ENCODE measurements at regions not wholly inside any gene's neighbourhood (a gene's known extent, or its start where the extent isn't known, plus 50 kb on each side); places are given as distances from the start of the nearest gene placed in this dataset.

- no peak for TF ChIP-seq CTCF (IDR thresholded peaks at IDR 0.05)
- Histone ChIP-seq H3K4me1 (ENCODE audit: low read depth) (no peaks in the 10 kb centered on the region), H3K4me3 (no peak overlapping the region), H3K36me3 (ENCODE audit: low read depth) (no peaks in the 10 kb centered on the region), H3K9me3 (peaks cover 7% of the 10 kb centered on the region)
- intact Hi-C loops (cut with DNase I, micrococcal nuclease): no loop called here
- DNase-seq (no peak), ATAC-seq (no peak)
Observed at GRCh38 chr12:38099686-38100085, 216.9 kb upstream of the ALG10B start.

GRCh38 chr12:38101753-38102152 is 214.8 kb upstream of the ALG10B start:
- intact Hi-C loops (cut with DNase I, micrococcal nuclease): no loop called here
- H3K36me3 ChIP-seq (ENCODE audit: low read depth): no peaks in the 10 kb centered on the region
- peaks cover 4% of the 10 kb centered on the region for H3K9me3 ChIP-seq
- no peaks in the 10 kb centered on the region for H3K4me1 ChIP-seq (ENCODE audit: low read depth)
- DNase-seq: no peak
- no peak overlapping the region for H3K4me3 ChIP-seq
- TF ChIP-seq CTCF (IDR thresholded peaks at IDR 0.05): no peak
- no peak for ATAC-seq

- TF ChIP-seq CTCF (IDR thresholded peaks at IDR 0.05): no peak
- Histone ChIP-seq H3K36me3 (ENCODE audit: low read depth) (no peaks in the 10 kb centered on the region), H3K4me1 (ENCODE audit: low read depth) (no peaks in the 10 kb centered on the region), H3K9me3 (peaks cover 4% of the 10 kb centered on the region), H3K4me3 (no peak overlapping the region)
- ATAC-seq (no peak), DNase-seq (no peak)
- intact Hi-C loops (cut with DNase I, micrococcal nuclease): no loop called here
Observed at GRCh38 chr12:38102197-38102596, 214.4 kb upstream of the ALG10B start.

DNA sequence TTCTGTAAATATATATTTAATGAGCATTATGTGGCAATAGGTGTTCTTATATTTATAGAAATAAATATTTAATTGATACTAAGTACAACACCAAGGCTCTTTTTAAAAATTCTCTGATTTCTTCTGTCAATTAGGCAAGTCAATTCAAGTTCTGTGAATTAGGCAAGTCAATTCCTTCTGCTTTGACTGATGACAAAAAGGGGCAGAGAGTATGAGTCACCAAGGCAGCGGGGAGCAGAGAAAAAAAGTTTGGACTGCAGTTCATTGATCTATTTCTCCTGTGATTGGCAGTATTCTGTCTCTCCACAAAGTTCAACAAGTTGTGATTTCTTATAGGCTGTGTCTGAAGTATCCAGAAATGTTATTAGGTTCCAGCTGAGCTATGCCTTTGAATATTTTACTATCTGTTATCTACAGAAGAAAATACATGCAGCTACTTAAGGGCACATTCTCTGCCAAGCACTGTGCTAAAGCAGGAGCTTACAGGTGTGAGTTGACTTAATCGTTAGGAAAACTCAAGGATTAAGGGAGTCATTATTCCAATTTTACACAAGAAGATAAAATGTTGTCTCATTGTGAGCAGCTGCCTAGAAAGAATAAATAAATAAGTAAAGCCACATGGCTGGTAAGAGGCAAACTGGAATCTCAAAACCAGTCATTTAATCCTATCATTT is 206.4 kb upstream of the ALG10B start:
- H3K4me3 ChIP-seq: no peak overlapping the region
- intact Hi-C loops (cut with DNase I, micrococcal nuclease): no loop called here
- DNase-seq: no peak
- H3K9me3 ChIP-seq: no peaks in the 10 kb centered on the region
- no peaks in the 10 kb centered on the region for H3K4me1 ChIP-seq (ENCODE audit: low read depth)
- no peaks in the 10 kb centered on the region for H3K36me3 ChIP-seq (ENCODE audit: low read depth)
- no peak for TF ChIP-seq CTCF (IDR thresholded peaks at IDR 0.05)
- ATAC-seq: no peak

GRCh38 chr12:38113991-38114390 is 202.6 kb upstream of the ALG10B start:
- ATAC-seq: no peak
- no peak for TF ChIP-seq CTCF (IDR thresholded peaks at IDR 0.05)
- no peak overlapping the region for H3K4me3 ChIP-seq
- H3K9me3 ChIP-seq: no peaks in the 10 kb centered on the region
- intact Hi-C loops (cut with DNase I, micrococcal nuclease): no loop called here
- H3K36me3 ChIP-seq (ENCODE audit: low read depth): no peaks in the 10 kb centered on the region
- DNase-seq: no peak
- no peaks in the 10 kb centered on the region for H3K4me1 ChIP-seq (ENCODE audit: low read depth)

DNA sequence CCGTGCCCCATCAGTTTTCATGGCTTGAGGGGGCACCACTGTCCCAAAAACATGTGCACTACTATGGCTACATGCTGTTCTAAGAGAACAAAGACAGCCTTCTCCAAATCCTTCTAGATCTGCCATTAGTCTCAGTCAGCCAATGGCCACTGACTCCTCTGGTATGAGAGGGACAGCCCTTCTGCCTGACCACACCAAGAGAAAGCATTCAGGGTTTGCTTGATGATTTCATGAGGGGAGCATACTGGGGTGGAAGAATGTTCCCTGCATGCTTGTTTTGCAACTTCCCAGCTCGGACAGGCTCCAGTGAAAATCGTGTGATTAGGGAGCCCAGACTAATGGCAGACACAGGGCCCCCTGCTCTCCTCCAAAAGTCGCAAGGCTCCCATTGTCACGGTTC is 199.6 kb upstream of the ALG10B start:
- TF ChIP-seq CTCF (IDR thresholded peaks at IDR 0.05): no peak
- DNase-seq (no peak), ATAC-seq (no peak)
- Histone ChIP-seq H3K4me3 (no peak overlapping the region), H3K4me1 (ENCODE audit: low read depth) (no peaks in the 10 kb centered on the region), H3K36me3 (ENCODE audit: low read depth) (no peaks in the 10 kb centered on the region), H3K9me3 (no peaks in the 10 kb centered on the region)
- intact Hi-C loops (cut with DNase I, micrococcal nuclease): no loop called here

Measured in mucosa of descending colon (tissue), 3 donors.